Uterus (tissue), 3 donors: ENCODE measurements at regions not wholly inside any gene's neighbourhood (a gene's known extent, or its start where the extent isn't known, plus 50 kb on each side); places are given as distances from the start of the nearest gene placed in this dataset.

ENCODE experiments used
- DNase-seq, 2 donors: peaks; one replicate each; pipeline ENCODE4 v3.0.0-alpha.2; 2019 to 2020
- H3K27ac ChIP-seq, 2 donors: fragments of 200-600 bp; sonication (generic); 1 replicate in 1 of 2; 2 replicates in 1 of 2; pipeline ENCODE4 v1.5.1; 2016 to 2018
- H3K27me3 ChIP-seq, 2 donors: fragments of 200-600 bp; sonication (generic); one replicate each; pipeline ENCODE4 v1.5.1; 2018 to 2019; ENCODE audit warnings: control low read depth in 1 of 2
- H3K36me3 ChIP-seq, 2 donors: fragments of 200-600 bp; sonication (generic); one replicate each; pipeline ENCODE4 v1.5.1; 2019; ENCODE audit warnings: control low read depth in 1 of 2
- H3K4me1 ChIP-seq, 2 donors: fragments of 200-600 bp; sonication (generic); one replicate each; pipeline ENCODE4 v1.5.1; 2018 to 2019; ENCODE audit warnings: control low read depth in 1 of 2
- H3K4me3 ChIP-seq, 2 donors: fragments of 200-600 bp; sonication (generic); 1 replicate in 1 of 2; 2 replicates in 1 of 2; pipeline ENCODE4 v1.5.1; 2018 to 2019; ENCODE audit warnings: mild to moderate bottlenecking in 1 of 2
- H3K9me3 ChIP-seq, 2 donors: fragments of 200-600 bp; sonication (generic); one replicate each; pipeline ENCODE4 v1.5.1; 2019; ENCODE audit warnings: control low read depth in 1 of 2
- CTCF ChIP-seq, 4 experiments: fragments of 200-600 bp in 2 of 4; fragments of 450-650 bp in 2 of 4; sonication (generic) in 2 of 4; IDR thresholded peaks; one replicate each; pipeline ENCODE4 v1.5.1; 2016 to 2019; ENCODE audit warnings: antibody characterized with exemption in 4 of 4, mild to moderate bottlenecking in 2 of 4, moderate library complexity in 1 of 4
- POLR2A ChIP-seq, 2 donors: fragments of 450-650 bp; IDR thresholded peaks; one replicate each; pipeline ENCODE4 v1.6.1; 2016; ENCODE audit warnings: antibody characterized with exemption in 2 of 2, mild to moderate bottlenecking in 1 of 2, moderate library complexity in 1 of 2
- intact Hi-C: fragments of 100-400 bp; cut with DNase I; formaldehyde crosslinking; loops from one replicate; pipeline ENCODE4 v1.15.1; 2023; ENCODE audit warnings: low total_unique reads
- donor health status: DM: yes; HTN: yes; CAD: no.

GRCh38 chr18:68588169-68588568, 126.7 kb downstream of the TMX3 start:
- intact Hi-C loops = no loop called here
- TF ChIP-seq CTCF (IDR thresholded peaks at IDR 0.05) = no peak
- no peak for TF ChIP-seq POLR2A (IDR thresholded peaks at IDR 0.05)
- Histone ChIP-seq H3K36me3 (no peaks in the 10 kb centered on the region), H3K4me3 (no peak overlapping the region), H3K27me3 (no peaks in the 10 kb centered on the region), H3K27ac (no peak overlapping the region), H3K4me1 (no peaks in the 10 kb centered on the region), H3K9me3 (no peaks in the 10 kb centered on the region)
- DNase-seq = no peak

- Histone ChIP-seq H3K9me3 (no peaks in the 10 kb centered on the region), H3K4me1 (no peaks in the 10 kb centered on the region), H3K36me3 (no peaks in the 10 kb centered on the region), H3K4me3 (no peak overlapping the region), H3K27me3 (no peaks in the 10 kb centered on the region), H3K27ac (no peak overlapping the region)
- intact Hi-C loops = no loop called here
- DNase-seq = no peak
- TF ChIP-seq POLR2A (IDR thresholded peaks at IDR 0.05) = no peak
- TF ChIP-seq CTCF (IDR thresholded peaks at IDR 0.05) = no peak
Observed at GRCh38 chr18:68583685-68584084, 131.2 kb downstream of the TMX3 start.

- no peaks in the 10 kb centered on the region for H3K27me3 ChIP-seq
- no peaks in the 10 kb centered on the region for H3K36me3 ChIP-seq
- H3K27ac ChIP-seq = no peak overlapping the region
- H3K4me3 ChIP-seq = no peak overlapping the region
- H3K9me3 ChIP-seq = no peaks in the 10 kb centered on the region
- no peaks in the 10 kb centered on the region for H3K4me1 ChIP-seq
- TF ChIP-seq POLR2A (IDR thresholded peaks at IDR 0.05) = no peak
- TF ChIP-seq CTCF (IDR thresholded peaks at IDR 0.05) = no peak
- DNase-seq = no peak
- intact Hi-C loops = no loop called here
Observed at GRCh38 chr18:68574311-68574710, 140.6 kb downstream of the TMX3 start.

DNA sequence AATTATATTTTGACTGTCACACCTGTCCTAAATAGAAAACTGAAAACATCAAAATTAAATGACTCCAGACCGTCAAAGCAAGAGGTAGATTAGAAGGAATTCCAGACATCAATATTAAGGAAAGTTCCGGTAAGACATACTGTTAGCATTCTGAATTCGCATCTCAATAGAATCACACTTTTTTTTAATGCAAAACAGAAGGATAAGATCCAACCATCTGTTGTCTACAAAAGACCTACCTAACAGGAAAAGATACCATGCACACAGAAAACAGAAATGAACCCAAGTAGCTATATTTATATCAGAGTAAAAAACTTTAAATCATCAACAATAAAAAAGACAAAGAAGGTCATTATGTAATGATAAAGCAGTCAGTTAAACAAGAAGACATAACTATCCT, 145.0 kb downstream of the TMX3 start:
- Histone ChIP-seq H3K4me1 (no peaks in the 10 kb centered on the region), H3K27ac (no peak overlapping the region), H3K4me3 (no peak overlapping the region), H3K36me3 (no peaks in the 10 kb centered on the region), H3K9me3 (no peaks in the 10 kb centered on the region), H3K27me3 (no peaks in the 10 kb centered on the region)
- DNase-seq = no peak
- intact Hi-C loops = no loop called here
- TF ChIP-seq POLR2A (IDR thresholded peaks at IDR 0.05) (no peak), CTCF (IDR thresholded peaks at IDR 0.05) (no peak)

- Histone ChIP-seq H3K4me1 (no peaks in the 10 kb centered on the region), H3K27ac (no peak overlapping the region), H3K27me3 (no peaks in the 10 kb centered on the region), H3K4me3 (no peak overlapping the region), H3K36me3 (no peaks in the 10 kb centered on the region), H3K9me3 (no peaks in the 10 kb centered on the region)
- DNase-seq = no peak
- intact Hi-C loops = no loop called here
- TF ChIP-seq POLR2A (IDR thresholded peaks at IDR 0.05) (no peak), CTCF (IDR thresholded peaks at IDR 0.05) (no peak)
Observed at GRCh38 chr18:68568364-68569155, 146.3 kb downstream of the TMX3 start.
